ENCODE measurements at regions not wholly inside any gene's neighbourhood (a gene's known extent, or its start where the extent isn't known, plus 50 kb on each side); places are given as distances from the start of the nearest gene placed in this dataset.

GRCh38 chr6:65852369-65852852 lies 145.4 kb upstream of the EYS start:
- Histone ChIP-seq H3K4me1 (no peaks in the 10 kb centered on the region), H3K4me3 (no peak overlapping the region), H3K27ac (no peak overlapping the region), H3K36me3 (no peaks in the 10 kb centered on the region), H3K27me3 (no peaks in the 10 kb centered on the region), H3K9me3 (no peaks in the 10 kb centered on the region)
- no peak for TF ChIP-seq CTCF (IDR thresholded peaks at IDR 0.05)
- intact Hi-C loops (cut with DNase I), result no loop called here
- DNase-seq (ENCODE audit: low spot score in 2 of 2), result no peak

GRCh38 chr6:65830151-65830550 lies 123.1 kb upstream of the EYS start:
- no peak overlapping the region for H3K27ac ChIP-seq
- intact Hi-C loops (cut with DNase I), result no loop called here
- TF ChIP-seq CTCF (IDR thresholded peaks at IDR 0.05), result no peak

GRCh38 chr6:65819152-65819551 lies 112.1 kb upstream of the EYS start:
- H3K4me3 ChIP-seq, result no peak overlapping the region
- no peaks in the 10 kb centered on the region for H3K9me3 ChIP-seq
- TF ChIP-seq CTCF (IDR thresholded peaks at IDR 0.05), result no peak
- H3K27ac ChIP-seq, result no peak overlapping the region
- no peaks in the 10 kb centered on the region for H3K27me3 ChIP-seq
- intact Hi-C loops (cut with DNase I), result no loop called here
- H3K4me1 ChIP-seq, result no peaks in the 10 kb centered on the region
- DNase-seq (ENCODE audit: low spot score in 2 of 2), result no peak
- no peaks in the 10 kb centered on the region for H3K36me3 ChIP-seq

More at GRCh38 chr6:65830151-65830550, 123.1 kb upstream of the EYS start:
- no peak for DNase-seq (ENCODE audit: low spot score in 2 of 2)
- no peaks in the 10 kb centered on the region for H3K9me3 ChIP-seq
- H3K4me3 ChIP-seq, result no peak overlapping the region
- no peaks in the 10 kb centered on the region for H3K27me3 ChIP-seq
- no peaks in the 10 kb centered on the region for H3K36me3 ChIP-seq
- no peaks in the 10 kb centered on the region for H3K4me1 ChIP-seq

- Histone ChIP-seq H3K4me1 (no peaks in the 10 kb centered on the region), H3K4me3 (no peak overlapping the region), H3K27ac (no peak overlapping the region), H3K9me3 (no peaks in the 10 kb centered on the region), H3K36me3 (no peaks in the 10 kb centered on the region), H3K27me3 (no peaks in the 10 kb centered on the region)
- TF ChIP-seq CTCF (IDR thresholded peaks at IDR 0.05), result no peak
- intact Hi-C loops (cut with DNase I), result no loop called here
- DNase-seq (ENCODE audit: low spot score in 2 of 2), result no peak
These were observed 111.5 kb upstream of the EYS start for GRCh38 chr6:65818576-65818975.

- intact Hi-C loops (cut with DNase I), result no loop called here
- Histone ChIP-seq H3K36me3 (no peaks in the 10 kb centered on the region), H3K4me3 (no peak overlapping the region), H3K4me1 (no peaks in the 10 kb centered on the region), H3K27me3 (no peaks in the 10 kb centered on the region), H3K27ac (no peak overlapping the region), H3K9me3 (no peaks in the 10 kb centered on the region)
- TF ChIP-seq CTCF (IDR thresholded peaks at IDR 0.05), result no peak
- no peak for DNase-seq (ENCODE audit: low spot score in 2 of 2)
These were observed 110.0 kb upstream of the EYS start for GRCh38 chr6:65816991-65817390.

GRCh38 chr6:65814071-65814470 lies 107.0 kb upstream of the EYS start:
- H3K27me3 ChIP-seq, result no peaks in the 10 kb centered on the region
- H3K9me3 ChIP-seq, result no peaks in the 10 kb centered on the region
- no peak for TF ChIP-seq CTCF (IDR thresholded peaks at IDR 0.05)
- no peaks in the 10 kb centered on the region for H3K4me1 ChIP-seq
- intact Hi-C loops (cut with DNase I), result no loop called here
- H3K27ac ChIP-seq, result no peak overlapping the region
- DNase-seq (ENCODE audit: low spot score in 2 of 2), result no peak
- no peaks in the 10 kb centered on the region for H3K36me3 ChIP-seq
- H3K4me3 ChIP-seq, result no peak overlapping the region

Measured in ascending aorta (tissue), 2 donors.